ENCODE measurements at regions not wholly inside any gene's neighbourhood (a gene's known extent, or its start where the extent isn't known, plus 50 kb on each side); places are given as distances from the start of the nearest gene placed in this dataset.

- intact Hi-C loops (cut with DNase I; ENCODE audit: low total_unique reads), result no loop called here
- DNase-seq (ENCODE audit: low spot score in 2 of 2), result no peak
- Histone ChIP-seq H3K36me3 (no peaks in the 10 kb centered on the region), H3K4me1 (no peaks in the 10 kb centered on the region), H3K27ac (no peak overlapping the region), H3K9me3 (no peaks in the 10 kb centered on the region), H3K27me3 (no peaks in the 10 kb centered on the region), H3K4me3 (no peak overlapping the region)
- no peak for TF ChIP-seq POLR2AphosphoS5 (IDR thresholded peaks at IDR 0.05)
- TF ChIP-seq CTCF (IDR thresholded peaks at IDR 0.05), result no peak
- no peak for TF ChIP-seq POLR2A (IDR thresholded peaks at IDR 0.05)
Measured at GRCh38 chr12:24714237-24714636, 234.7 kb downstream of the BCAT1 start.

- Histone ChIP-seq H3K9me3 (no peaks in the 10 kb centered on the region), H3K27ac (no peak overlapping the region), H3K4me1 (no peaks in the 10 kb centered on the region), H3K36me3 (no peaks in the 10 kb centered on the region), H3K27me3 (no peaks in the 10 kb centered on the region), H3K4me3 (no peak overlapping the region)
- DNase-seq (ENCODE audit: low spot score in 2 of 2), result no peak
- TF ChIP-seq POLR2A (IDR thresholded peaks at IDR 0.05) (no peak), CTCF (IDR thresholded peaks at IDR 0.05) (no peak), POLR2AphosphoS5 (IDR thresholded peaks at IDR 0.05) (no peak)
- intact Hi-C loops (cut with DNase I; ENCODE audit: low total_unique reads), result no loop called here
Measured at GRCh38 chr12:24711056-24712008, 237.6 kb downstream of the BCAT1 start.

GRCh38 chr12:24709216-24709615 is 239.7 kb downstream of the BCAT1 start:
- H3K36me3 ChIP-seq, result no peaks in the 10 kb centered on the region
- TF ChIP-seq POLR2A (IDR thresholded peaks at IDR 0.05) (no peak), POLR2AphosphoS5 (IDR thresholded peaks at IDR 0.05) (no peak), CTCF (IDR thresholded peaks at IDR 0.05) (no peak)
- intact Hi-C loops (cut with DNase I; ENCODE audit: low total_unique reads), result loop anchor here (5.0 kb wide), 1 partner anchor 502 kb away; no protein-coding TSS in a partner anchor

GRCh38 chr12:24708718-24709117 is 240.2 kb downstream of the BCAT1 start:
- intact Hi-C loops (cut with DNase I; ENCODE audit: low total_unique reads), result loop anchor here (5.0 kb wide), 1 partner anchor 501 kb away; no protein-coding TSS in a partner anchor

More at GRCh38 chr12:24709216-24709615, 239.7 kb downstream of the BCAT1 start:
- DNase-seq (ENCODE audit: low spot score in 2 of 2), result no peak
- Histone ChIP-seq H3K27me3 (no peaks in the 10 kb centered on the region), H3K27ac (no peak overlapping the region), H3K4me3 (no peak overlapping the region), H3K9me3 (no peaks in the 10 kb centered on the region), H3K4me1 (no peaks in the 10 kb centered on the region)

More at GRCh38 chr12:24708718-24709117, 240.2 kb downstream of the BCAT1 start:
- Histone ChIP-seq H3K27ac (no peak overlapping the region), H3K27me3 (no peaks in the 10 kb centered on the region), H3K36me3 (no peaks in the 10 kb centered on the region), H3K4me3 (no peak overlapping the region), H3K4me1 (no peaks in the 10 kb centered on the region), H3K9me3 (no peaks in the 10 kb centered on the region)
- DNase-seq (ENCODE audit: low spot score in 2 of 2), result no peak
- TF ChIP-seq CTCF (IDR thresholded peaks at IDR 0.05), result no peak
- no peak for TF ChIP-seq POLR2A (IDR thresholded peaks at IDR 0.05)
- TF ChIP-seq POLR2AphosphoS5 (IDR thresholded peaks at IDR 0.05), result no peak

All from breast epithelium (tissue), 4 donors.